IPS DF 6.9 (cell line): ENCODE measurements at regions not wholly inside any gene's neighbourhood (a gene's known extent, or its start where the extent isn't known, plus 50 kb on each side); places are given as distances from the start of the nearest gene placed in this dataset.

ENCODE experiments used
- DNase-seq: peaks from one replicate; pipeline ENCODE4 v3.0.0-alpha.2; 2013; ENCODE audit warnings: low read depth, low spot score
- H3K27ac ChIP-seq: one replicate; pipeline ENCODE4 v1.5.1; 2013; ENCODE audit warnings: low read length, control low read depth
- H3K27me3 ChIP-seq: 2 replicates; pipeline ENCODE4 v1.6.1; 2013; ENCODE audit warnings: mild to moderate bottlenecking, low read length; ENCODE audit not compliant: control insufficient read depth, insufficient read depth
- H3K36me3 ChIP-seq: 2 replicates; pipeline ENCODE4 v1.6.1; 2013; ENCODE audit warnings: low read length; ENCODE audit not compliant: control insufficient read depth, insufficient read depth
- H3K4me1 ChIP-seq: 2 replicates; pipeline ENCODE4 v1.6.1; 2013; ENCODE audit warnings: low read length; ENCODE audit not compliant: control insufficient read depth, insufficient read depth
- H3K4me3 ChIP-seq: 2 replicates; pipeline ENCODE4 v1.5.1; 2013; ENCODE audit warnings: mild to moderate bottlenecking, low read length
- H3K9me3 ChIP-seq: 2 replicates; pipeline ENCODE4 v1.6.1; 2013; ENCODE audit warnings: low read length, inconsistent platforms; ENCODE audit not compliant: control insufficient read depth, insufficient read depth
- WGBS: extraction: QIAGEN DNeasy Blood & Tissue Kit; methylation state at CpG from one replicate; pipeline ENCODE4 v1.1.7; 2013; ENCODE audit warnings: mixed read lengths, missing lambda C conversion rate; ENCODE audit not compliant: insufficient read length, insufficient coverage; 5-methylcytosine and 5-hydroxymethylcytosine counted together

- no peaks in the 10 kb centered on the region for H3K27me3 ChIP-seq
- no CpG with 5 or more reads among the region's 2 CpGs for WGBS
- H3K4me1 ChIP-seq = no peaks in the 10 kb centered on the region
- no peaks in the 10 kb centered on the region for H3K9me3 ChIP-seq
- DNase-seq = no peak
- H3K4me3 ChIP-seq = no peak overlapping the region
- no peaks in the 10 kb centered on the region for H3K36me3 ChIP-seq
- no peak overlapping the region for H3K27ac ChIP-seq
Measured at GRCh38 chr4:178823673-178824295, 1381.5 kb upstream of the AGA start.

DNA sequence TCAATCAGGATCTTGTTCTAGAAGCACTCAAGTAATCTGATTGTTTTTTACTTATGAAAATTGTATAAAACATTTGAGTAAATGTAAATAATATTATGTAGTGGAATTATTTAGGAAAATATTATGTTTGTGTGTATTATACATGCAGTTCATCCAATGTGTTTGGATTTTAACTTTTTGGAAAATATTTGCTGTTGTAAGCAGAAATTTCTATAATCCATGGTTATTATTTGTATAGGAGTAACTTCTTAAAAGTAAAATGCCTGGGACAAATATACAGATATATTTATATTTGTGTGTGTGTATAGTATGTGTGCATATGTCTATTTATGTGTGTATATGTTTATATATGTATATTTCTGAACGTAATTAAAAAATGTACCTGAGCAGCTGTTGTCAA, 1394.6 kb upstream of the AGA start:
- H3K4me1 ChIP-seq = no peaks in the 10 kb centered on the region
- H3K36me3 ChIP-seq = no peaks in the 10 kb centered on the region
- DNase-seq = no peak
- WGBS = no CpG with 5 or more reads among the region's 1 CpG
- H3K27ac ChIP-seq = no peak overlapping the region
- H3K27me3 ChIP-seq = no peaks in the 10 kb centered on the region
- H3K4me3 ChIP-seq = no peak overlapping the region
- no peaks in the 10 kb centered on the region for H3K9me3 ChIP-seq

DNA sequence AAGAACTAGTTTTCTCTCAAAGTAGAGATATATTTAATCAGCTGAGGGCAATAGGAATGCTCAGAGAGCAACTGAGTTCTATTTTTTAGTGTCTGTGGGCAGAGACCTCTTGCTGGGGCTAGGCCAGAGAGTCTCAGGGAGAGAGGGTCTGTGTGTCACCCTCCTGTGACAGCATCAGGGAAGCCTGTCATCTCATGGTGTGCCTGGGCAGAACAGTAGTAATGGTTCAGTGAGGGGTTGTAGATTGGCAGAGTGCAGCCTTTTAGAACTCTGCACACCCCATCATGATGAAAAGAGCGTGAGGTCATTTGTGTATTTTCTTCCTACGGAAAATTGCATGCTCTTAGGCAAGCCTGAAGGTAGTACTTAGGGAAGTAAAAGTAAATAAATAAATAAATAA, 1396.5 kb upstream of the AGA start:
- no peaks in the 10 kb centered on the region for H3K9me3 ChIP-seq
- H3K27ac ChIP-seq = no peak overlapping the region
- no peaks in the 10 kb centered on the region for H3K36me3 ChIP-seq
- H3K4me3 ChIP-seq = no peak overlapping the region
- no peaks in the 10 kb centered on the region for H3K4me1 ChIP-seq
- H3K27me3 ChIP-seq = no peaks in the 10 kb centered on the region
- no peak for DNase-seq
- no CpG with 5 or more reads among the region's 2 CpGs for WGBS

DNA sequence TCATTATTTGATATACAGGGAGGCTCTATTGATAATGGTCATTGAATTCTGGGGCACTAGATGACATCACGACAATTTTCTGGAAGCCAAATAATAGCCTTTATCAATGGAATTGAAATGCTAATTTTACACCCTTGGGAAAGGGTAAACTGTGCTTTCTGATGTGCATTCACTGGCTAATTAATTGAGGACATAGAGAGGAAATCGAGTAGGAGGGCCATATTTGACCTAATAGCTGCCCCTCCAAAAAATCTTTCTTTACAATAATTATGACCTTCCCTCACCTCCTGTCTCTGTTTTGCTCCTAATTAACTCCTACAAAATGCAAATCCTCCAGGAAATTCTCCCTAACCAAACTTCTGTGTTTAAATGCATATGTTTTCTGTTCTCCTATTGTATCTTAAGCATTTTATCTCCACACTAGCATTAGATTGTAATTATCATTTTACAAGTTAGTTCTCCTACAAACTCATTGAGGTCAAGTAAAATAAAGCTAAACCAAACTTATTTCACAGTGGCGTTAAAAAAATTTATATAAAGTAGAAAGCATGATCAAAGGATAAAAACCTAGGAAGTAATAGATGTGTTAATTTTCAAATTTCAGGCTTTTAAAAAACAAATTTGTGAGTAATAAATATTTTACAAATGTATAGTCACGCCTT, 1414.0 kb upstream of the AGA start:
- H3K27ac ChIP-seq = no peak overlapping the region
- peak; percentile 33 for DNase-seq
- no peaks in the 10 kb centered on the region for H3K36me3 ChIP-seq
- H3K9me3 ChIP-seq = no peaks in the 10 kb centered on the region
- WGBS = no CpG with 5 or more reads among the region's 4 CpGs
- H3K27me3 ChIP-seq = no peaks in the 10 kb centered on the region
- no peak overlapping the region for H3K4me3 ChIP-seq
- no peaks in the 10 kb centered on the region for H3K4me1 ChIP-seq

DNA sequence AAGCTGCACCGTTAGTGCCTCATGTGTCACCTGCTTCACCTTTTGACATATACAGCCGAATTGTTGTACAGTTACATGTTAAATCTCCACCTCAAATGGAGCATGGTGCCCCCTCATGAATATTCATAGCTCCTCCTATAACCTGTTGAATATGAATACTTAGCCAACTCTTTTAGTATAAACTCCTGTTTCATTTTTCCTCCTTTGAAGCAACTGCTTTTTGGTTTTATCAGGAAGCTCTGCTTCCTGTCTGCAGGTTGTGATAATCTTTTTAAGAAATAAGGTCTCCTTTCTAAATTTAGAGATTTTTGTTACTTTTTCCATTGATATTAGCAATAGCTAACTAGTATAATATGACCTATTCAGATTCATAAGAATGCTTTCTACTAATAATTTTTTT, 1429.2 kb upstream of the AGA start:
- no peak for DNase-seq
- no peaks in the 10 kb centered on the region for H3K4me1 ChIP-seq
- WGBS = no CpG with 5 or more reads among the region's 2 CpGs

GRCh38 chr4:178881937-178882336, 1439.7 kb upstream of the AGA start:
- Histone ChIP-seq H3K9me3 (no peaks in the 10 kb centered on the region), H3K4me1 (no peaks in the 10 kb centered on the region), H3K4me3 (no peak overlapping the region), H3K27ac (no peak overlapping the region), H3K36me3 (no peaks in the 10 kb centered on the region), H3K27me3 (no peaks in the 10 kb centered on the region)
- no CpG with 5 or more reads among the region's 1 CpG for WGBS
- DNase-seq = no peak

More for the DNA sequence above, 1429.2 kb upstream of the AGA start:
- no peaks in the 10 kb centered on the region for H3K9me3 ChIP-seq
- H3K27ac ChIP-seq = no peak overlapping the region
- H3K4me3 ChIP-seq = no peak overlapping the region
- H3K36me3 ChIP-seq = no peaks in the 10 kb centered on the region
- H3K27me3 ChIP-seq = no peaks in the 10 kb centered on the region

GRCh38 chr4:178894126-178894525, 1451.9 kb upstream of the AGA start:
- no peaks in the 10 kb centered on the region for H3K9me3 ChIP-seq
- H3K4me3 ChIP-seq = no peak overlapping the region
- H3K36me3 ChIP-seq = no peaks in the 10 kb centered on the region
- DNase-seq = no peak
- no peaks in the 10 kb centered on the region for H3K4me1 ChIP-seq
- H3K27me3 ChIP-seq = no peaks in the 10 kb centered on the region
- no CpG with 5 or more reads among the region's 9 CpGs for WGBS
- no peak overlapping the region for H3K27ac ChIP-seq

DNA sequence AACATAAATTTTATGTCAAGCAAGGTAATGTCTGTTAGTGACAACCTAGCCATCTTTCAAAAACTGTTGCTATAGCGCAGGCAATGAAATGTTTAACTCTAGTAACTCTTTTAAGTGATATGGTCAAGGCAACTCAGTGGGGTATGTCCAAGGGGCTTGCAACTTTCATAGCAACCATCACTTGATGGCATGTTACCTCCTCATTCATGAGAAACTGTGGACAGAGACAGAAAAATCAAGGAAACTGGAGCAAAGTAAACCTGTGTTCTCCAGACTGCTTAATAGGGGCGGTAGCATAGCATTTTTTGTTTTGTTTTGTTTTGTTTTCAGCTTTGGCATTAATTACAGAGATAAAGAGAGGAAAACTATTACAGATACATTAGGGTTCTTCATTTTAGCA, 1456.8 kb upstream of the AGA start:
- no peaks in the 10 kb centered on the region for H3K9me3 ChIP-seq
- H3K36me3 ChIP-seq = no peaks in the 10 kb centered on the region
- no peak overlapping the region for H3K4me3 ChIP-seq
- WGBS = no CpG with 5 or more reads among the region's 2 CpGs
- DNase-seq = no peak
- no peaks in the 10 kb centered on the region for H3K27me3 ChIP-seq
- H3K27ac ChIP-seq = no peak overlapping the region
- no peaks in the 10 kb centered on the region for H3K4me1 ChIP-seq

DNA sequence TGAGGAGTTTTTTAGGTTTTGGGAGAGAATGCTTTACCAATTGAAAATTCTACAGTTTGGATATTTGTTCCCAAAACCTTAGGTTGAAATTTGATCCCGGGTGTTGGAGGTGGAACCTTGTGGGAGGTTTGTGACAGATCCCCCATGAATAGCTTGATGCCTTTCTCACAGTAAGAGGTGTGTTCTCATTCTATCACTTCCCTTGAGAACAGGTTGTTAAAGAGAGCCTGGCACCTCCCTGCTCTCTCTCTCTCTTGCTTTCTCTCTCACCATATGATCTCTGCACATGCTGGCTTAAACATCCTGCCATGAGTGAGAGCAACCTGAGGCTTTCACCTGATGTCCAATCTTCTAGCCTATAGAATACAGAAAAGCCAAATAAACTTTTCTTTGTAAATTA, 1475.5 kb upstream of the AGA start:
- WGBS = no CpG with 5 or more reads among the region's 1 CpG
- Histone ChIP-seq H3K4me3 (no peak overlapping the region), H3K4me1 (no peaks in the 10 kb centered on the region), H3K27ac (no peak overlapping the region), H3K27me3 (no peaks in the 10 kb centered on the region), H3K9me3 (no peaks in the 10 kb centered on the region), H3K36me3 (no peaks in the 10 kb centered on the region)
- DNase-seq = peak; percentile 25

DNA sequence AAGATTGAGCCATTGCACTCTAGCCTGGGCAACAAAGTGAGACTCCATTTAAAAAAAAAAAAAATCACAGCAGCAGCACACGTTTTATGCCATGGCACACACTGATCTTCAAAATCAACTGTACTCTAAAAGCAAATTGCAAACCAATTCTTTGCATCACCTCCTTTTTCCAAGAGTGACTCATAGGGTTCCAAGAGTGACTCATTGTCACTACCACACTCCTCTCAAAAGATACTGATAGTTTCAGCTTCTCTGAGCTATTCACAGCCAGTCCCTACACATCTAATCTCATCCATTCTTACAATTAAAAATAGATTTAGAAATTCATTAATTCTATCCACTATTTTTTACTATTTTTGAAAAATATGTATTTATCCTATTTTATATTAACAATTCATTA, 1494.9 kb upstream of the AGA start:
- WGBS = no CpG with 5 or more reads among the region's 1 CpG
- DNase-seq = no peak
- H3K4me1 ChIP-seq = no peaks in the 10 kb centered on the region
- no peaks in the 10 kb centered on the region for H3K36me3 ChIP-seq
- H3K9me3 ChIP-seq = no peaks in the 10 kb centered on the region
- no peaks in the 10 kb centered on the region for H3K27me3 ChIP-seq
- no peak overlapping the region for H3K4me3 ChIP-seq
- no peak overlapping the region for H3K27ac ChIP-seq

DNA sequence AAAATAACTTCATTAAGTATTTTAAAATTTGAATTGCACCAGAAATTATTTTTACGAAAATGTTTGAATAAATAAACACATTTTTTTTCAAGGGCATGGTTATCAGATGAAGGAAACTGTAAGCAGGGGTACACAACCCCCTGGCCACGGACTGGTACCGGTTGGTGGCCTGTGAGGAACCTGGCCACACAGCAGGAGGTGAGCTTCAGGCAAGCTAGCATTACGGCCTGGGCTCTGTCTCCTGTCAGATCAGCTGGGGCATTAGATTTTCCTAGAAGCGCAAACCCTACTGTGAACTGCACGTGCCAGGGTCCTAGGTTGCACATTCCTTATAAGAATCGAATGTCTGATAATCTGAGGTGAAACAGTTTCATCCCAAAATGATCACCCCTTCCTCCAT, 1499.7 kb upstream of the AGA start:
- no CpG with 5 or more reads among the region's 7 CpGs for WGBS
- Histone ChIP-seq H3K27ac (no peak overlapping the region), H3K4me1 (no peaks in the 10 kb centered on the region), H3K36me3 (no peaks in the 10 kb centered on the region), H3K9me3 (no peaks in the 10 kb centered on the region), H3K4me3 (no peak overlapping the region), H3K27me3 (no peaks in the 10 kb centered on the region)
- DNase-seq = no peak
